ACHN (cell line): ENCODE measurements at regions not wholly inside any gene's neighbourhood (a gene's known extent, or its start where the extent isn't known, plus 50 kb on each side); places are given as distances from the start of the nearest gene placed in this dataset.
A peak's percentile ranks its signal among the peaks of the same experiment; 100 is the strongest.

ENCODE experiments used
- DNase-seq: peaks from one replicate; pipeline ENCODE4 v3.0.0-alpha.2; 2015
- in situ Hi-C: cut with HindIII; loops from 2 replicates; pipeline ENCODE4 v1.10.0; 2017; ENCODE audit warnings: low sequenced_read_pairs, low pct_ligation_motif_present, low pct_unique_long_range_greater_than_20kb

DNA sequence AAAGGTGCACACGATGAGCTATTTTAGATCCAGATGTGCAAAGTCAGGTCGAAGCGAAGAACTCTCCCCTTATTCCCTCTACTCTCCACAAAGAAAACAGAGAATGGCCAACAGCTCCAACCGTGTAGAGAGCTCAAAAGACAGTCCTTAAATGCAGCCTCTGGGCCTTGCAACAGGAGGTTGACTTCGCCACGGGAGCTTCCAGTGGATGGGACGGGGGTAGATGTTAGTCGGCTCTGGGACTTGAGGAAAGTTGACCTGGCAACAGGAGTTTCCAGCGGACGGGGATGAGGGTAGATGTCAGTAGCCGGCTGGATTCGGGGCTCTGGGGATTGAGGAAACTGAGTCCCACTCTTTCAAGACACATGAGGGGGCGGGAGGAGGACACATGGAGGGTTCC is 450.4 kb downstream of the BRD1 start:
- no peak for DNase-seq
- in situ Hi-C loops, result no loop called here

DNA sequence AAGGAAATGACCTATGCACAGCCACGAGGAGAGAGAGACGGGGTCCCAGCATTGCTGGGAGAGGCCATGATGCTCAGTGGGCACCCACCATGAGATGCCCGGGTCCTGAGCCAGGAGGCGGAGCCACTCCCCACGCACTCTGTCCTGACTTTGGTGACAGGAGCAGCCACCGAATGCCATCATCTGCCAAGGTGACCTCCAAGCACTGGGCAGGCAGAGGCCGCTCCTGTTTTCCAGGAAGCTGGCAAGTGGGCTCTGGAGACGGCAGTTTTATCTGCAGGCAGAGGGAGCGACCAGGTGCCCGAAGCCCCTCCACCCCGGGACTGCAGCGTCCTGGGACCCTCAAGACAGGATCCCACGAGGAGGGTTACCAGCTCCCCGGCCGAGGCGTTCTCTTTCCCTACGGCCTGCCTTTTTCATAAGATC is 453.9 kb downstream of the BRD1 start:
- no peak for DNase-seq
- in situ Hi-C loops, result no loop called here

DNA sequence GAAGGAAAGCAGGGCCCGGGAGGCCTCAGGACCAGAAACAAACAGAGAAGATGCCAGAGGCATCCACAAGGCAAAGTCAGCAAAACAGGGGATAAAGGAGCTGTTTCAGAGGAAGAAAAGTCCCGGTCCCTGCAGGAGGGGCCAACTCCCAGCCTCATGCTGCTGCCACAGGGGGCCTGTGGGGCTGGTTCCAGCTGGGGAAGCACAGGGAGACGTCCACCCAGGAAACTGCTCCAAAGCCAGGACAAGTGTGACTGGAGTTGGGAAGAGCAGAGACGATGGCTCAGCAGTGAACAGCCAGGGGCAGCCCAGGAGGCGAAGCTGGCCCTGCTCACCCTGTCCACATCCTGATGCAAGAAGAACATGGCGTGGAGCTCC is 454.4 kb downstream of the BRD1 start:
- no peak for DNase-seq
- in situ Hi-C loops, result no loop called here

DNA sequence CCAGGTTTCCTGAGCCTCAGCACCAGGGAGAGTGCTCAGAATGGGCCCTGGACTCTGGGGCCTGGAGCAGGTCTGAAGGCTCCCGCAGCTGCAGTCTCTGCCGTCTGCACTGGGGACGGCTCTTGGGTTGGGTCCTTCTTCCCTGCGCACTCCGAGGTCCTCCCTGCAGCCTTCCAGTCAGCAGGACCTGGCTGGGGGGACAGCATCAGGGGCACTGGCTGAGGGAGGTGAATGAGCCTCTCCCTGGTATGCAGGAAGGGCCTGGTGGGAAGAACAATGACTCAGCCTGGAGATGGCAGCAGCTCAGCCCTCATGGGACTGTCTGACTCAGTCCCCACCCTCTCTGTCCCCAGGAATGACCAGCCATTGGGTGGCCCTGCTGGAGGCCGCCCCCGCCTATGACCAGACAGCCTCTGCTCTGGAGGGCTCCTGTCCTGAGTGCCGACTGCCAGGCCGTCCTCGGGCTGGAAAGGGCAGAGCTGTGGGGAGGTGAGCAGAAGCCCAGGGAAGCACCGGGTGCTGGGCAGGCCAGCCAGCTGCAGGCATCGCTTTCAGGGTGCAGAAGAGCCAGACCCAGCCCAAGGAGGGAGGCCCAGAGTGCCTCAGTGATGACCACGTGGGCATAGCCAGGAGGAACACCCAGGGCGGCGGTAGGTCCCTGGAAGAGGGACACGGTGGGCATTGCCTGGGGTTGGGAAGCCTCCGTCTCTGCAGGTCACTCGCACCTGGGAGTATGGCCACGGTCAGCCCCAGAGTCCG is 455.0 kb downstream of the BRD1 start:
- in situ Hi-C loops, result no loop called here
- DNase-seq, result peak; percentile 57

DNA sequence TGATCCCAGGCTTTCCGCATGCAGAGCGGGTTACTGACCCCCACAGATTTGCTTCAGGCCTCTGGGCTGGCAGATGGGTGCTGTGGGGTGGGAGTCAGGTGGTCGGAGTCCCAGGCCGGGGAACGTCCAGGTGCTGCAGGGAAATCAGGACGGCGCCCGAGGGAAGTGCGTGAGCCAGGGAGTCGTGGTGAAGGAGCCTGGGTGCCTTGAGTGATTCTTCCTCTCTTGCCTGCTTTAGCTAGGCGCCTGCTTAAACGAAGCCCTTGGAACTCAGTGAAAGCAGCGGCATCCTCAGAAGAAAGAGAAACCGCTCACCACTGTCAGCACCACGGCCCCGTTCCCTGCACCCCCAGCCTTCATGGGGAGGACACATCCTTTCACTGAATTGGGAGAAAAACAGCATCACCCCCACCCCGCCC is 455.6 kb downstream of the BRD1 start:
- no peak for DNase-seq
- in situ Hi-C loops, result no loop called here

DNA sequence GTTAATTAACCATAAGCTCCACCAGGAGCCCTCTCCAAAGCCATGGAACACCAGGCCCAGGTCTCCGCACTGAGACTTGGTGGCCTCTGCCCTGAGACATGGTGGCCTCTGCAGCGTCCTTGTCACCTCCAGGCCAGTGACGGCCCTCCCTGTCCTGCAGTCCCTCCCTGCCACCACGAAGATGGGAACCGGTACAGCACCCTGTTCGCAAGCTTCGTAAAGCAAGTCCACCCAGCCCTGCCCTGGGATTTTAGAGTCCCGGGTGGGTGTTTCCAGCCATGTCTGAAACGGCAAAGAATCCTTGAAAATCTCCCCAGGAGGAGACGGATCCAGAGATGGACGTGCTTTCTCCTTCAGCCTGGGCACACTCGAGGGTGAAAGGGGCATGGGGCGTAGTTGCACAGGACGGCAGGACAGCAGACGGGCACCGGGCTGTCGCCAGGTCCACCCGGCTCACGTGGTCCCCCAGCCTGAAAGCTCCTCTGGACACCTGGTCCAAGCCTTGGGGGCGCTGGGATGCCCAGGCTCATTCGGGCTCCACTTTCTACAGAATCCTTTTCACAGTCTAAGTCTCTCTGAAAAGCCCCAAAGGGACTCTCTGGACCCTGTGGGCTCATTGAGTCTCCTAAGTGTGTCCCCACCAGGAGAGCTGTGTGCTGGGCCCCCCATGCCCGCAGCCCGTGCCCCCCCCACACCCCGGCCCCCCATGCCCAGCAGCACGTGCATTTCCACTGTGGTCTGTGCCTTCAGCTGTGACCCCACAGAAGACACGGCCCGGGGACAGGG is 456.2 kb downstream of the BRD1 start:
- no peak for DNase-seq
- in situ Hi-C loops, result no loop called here

DNA sequence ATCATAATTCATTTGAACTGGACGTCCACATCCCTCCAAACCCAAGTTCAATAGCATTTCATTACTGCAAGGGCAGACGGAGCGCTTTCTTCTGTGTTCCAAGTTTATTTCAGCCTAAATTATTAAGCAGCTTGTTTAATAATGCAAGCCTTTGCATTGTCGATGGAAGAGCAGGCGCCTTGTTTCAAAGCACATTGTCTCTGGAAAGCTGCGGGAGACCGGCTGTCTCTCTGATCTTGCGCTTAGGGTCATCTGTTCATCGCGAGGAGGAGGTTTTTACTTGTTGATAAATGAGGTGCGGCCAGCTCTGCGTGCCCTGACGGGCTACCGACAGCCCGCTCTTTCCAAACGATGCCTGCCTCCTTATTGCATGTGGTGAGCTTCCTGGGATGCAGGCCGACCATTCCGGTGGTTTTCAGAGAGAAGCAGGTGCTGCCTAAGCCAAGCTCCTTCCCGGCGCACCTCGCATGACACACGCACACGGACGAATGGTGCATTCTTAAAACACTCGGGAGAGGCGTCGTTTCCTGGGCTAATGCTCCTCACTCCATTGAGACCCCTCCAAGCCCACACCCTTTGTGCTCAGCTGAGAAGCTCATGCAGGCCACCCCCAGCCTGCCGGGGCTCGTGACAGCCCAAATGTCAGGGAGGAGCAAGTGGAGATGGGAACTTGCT is 456.9 kb downstream of the BRD1 start:
- DNase-seq, result no peak
- in situ Hi-C loops, result no loop called here

DNA sequence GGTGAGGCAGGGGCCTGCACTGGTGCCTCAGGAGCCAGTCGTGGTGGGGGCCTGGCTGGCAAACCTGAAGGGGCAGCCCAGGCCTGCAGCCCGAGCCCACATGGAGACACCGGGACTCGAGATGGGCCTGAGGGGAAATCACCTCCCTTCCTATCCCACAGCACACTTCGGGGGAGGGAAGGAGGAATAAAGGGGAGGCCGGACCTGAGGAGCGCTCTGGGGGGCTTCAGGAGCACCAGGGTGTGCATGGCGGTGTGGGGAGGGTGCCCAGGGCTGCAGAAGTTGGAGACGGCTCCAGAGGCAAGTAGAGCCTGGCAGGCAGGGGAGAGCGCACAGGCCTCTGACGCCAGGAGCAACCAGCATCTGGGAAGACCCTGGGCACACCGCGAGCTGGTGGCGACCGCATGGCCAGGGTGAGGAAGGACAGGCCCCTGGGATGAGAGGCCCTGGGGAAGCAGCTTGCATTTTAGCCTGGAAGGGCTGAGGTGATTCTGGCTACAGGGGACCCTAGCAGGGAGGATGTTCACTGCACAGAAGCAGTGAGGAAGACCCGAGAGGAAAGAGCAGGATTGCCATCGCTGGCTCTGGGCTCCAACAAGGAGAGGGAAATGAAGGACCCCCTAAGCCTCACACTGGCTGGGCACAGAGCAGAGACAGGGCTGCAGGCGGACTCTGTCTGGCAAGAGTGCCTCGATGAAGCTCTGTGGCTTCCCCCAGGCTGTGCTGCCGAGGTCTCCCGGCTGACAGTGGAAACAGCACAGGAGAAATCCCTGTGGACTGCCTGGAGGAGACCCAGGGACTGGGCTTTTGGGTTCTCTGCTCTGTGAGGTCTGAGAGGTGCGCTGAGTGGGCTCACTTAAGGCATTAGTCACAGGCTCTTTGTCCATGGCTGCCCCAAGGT is 457.7 kb downstream of the BRD1 start:
- in situ Hi-C loops, result no loop called here

DNA sequence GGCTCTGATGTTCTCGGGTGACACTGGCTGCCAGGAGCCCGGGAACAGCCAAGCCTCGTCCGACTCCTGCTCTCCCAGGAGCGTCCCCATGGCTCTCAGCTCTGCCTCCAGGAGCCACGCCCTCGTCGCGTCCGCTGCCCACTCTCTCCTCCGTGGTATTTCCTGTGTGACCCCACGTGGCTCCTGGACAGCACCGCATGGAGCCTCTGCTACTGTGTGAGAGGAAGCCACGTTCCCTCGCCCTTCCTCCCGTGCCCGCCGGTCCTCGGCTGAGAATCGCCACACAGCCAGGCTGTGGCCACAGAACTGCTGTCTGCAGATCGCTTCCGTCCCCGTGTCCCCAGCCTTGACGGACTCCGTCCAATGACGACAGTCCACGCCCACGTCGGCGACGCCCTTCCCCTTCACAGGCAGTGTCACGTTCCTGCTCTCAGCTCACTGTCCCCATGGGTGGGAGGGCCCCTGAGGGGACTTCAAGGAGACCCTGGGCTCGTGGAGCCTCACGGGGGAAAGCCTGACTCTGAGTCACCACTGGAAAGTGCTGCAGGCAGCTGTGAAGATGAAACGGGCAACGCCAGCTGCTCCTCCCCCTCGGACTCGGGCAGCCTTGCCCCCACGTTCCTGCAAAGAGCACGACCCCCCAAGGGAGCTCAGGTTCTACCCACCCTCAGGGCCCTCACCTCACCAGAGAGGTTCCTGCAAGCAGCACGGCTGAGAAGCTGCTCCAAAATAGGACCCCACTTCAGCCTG is 458.5 kb downstream of the BRD1 start:
- DNase-seq, result no peak
- in situ Hi-C loops, result no loop called here

More for the DNA sequence above, 457.7 kb downstream of the BRD1 start:
- DNase-seq, result no peak

DNA sequence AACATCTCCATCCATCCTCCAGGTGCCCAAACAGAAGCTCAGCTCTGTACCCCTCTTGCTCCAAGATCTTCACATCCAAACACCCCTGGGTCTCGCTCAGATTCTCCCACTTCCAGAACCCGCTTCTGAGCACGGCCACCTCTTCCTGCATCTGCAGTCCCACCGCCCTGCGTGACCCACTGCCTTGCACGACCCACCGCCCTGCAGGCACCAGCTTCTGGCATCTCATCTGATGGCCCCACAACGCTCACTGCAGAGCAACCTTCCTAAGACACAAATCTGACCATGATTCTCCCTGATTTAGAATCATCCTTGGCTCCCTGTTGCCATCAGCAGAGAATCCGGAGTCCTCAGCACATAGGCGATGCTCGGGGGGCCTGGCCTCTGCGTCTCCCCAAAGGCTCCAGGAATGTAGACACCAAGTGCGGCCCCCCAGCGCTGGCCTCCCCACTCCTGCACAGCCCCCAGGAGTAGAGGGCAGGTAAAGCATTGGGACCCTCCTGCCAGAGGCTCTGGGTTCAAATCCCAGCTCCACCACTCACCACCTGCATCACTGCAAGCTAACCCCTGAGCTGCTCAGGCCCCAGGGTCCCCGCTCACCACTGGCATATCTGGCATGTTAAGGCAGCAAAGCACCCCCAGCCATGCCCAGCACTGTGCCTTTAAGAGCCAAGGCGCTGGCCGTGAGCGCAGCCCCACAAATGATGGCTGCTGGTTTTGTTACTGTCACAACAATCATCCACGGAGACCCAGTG is 459.3 kb downstream of the BRD1 start:
- in situ Hi-C loops, result no loop called here
- no peak for DNase-seq

DNA sequence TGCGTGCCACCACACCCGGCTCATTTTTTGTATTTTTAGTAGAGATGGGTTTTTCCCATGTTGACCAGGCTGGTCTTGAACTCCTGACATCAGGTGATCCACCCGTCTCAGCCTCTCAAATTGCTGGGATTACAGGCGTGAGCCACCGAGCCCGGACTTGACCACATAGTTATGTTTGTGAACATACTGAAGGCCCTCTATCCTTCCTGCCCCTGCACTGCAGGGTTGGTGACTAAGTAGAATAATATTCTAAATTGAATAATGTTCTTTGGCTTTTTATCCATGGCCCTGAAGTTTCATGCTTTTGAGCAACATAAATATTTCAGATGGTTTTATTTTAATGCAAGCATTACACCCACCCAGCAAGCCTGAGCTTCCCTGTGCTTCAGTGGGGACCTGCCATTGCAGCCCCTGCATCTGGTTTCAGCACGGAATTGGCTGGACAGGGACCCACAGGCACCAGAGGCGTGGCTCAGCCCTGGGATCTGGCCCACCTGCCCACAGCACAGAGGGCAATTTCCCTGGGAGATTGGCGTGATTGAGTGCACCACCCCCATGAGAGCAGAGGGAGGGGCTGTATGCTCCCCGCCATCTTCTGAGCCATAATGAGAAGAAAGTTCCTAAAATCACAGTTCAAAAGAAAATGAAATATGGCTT is 460.5 kb downstream of the BRD1 start:
- in situ Hi-C loops, result no loop called here
- DNase-seq, result no peak

DNA sequence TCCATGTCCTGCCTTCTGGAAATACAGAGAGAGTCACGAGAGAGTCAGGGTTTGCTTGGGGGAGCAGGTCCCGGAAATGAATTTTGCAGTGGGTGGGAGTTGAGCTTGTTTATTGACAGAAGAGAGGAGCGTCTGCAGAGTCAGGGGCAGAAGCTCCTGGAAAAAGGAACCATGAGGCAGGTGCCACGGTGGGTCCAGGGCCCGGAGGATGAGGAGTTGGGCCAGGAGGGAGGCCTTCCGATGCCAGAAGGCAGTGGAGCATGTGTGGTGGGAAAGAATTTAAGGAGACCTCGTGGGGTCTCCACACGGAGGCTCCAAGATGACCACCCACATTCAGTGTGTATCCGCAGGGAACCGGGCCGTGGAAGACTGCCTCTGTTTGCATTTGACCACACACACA is 461.2 kb downstream of the BRD1 start:
- DNase-seq, result no peak
- in situ Hi-C loops, result no loop called here

DNA sequence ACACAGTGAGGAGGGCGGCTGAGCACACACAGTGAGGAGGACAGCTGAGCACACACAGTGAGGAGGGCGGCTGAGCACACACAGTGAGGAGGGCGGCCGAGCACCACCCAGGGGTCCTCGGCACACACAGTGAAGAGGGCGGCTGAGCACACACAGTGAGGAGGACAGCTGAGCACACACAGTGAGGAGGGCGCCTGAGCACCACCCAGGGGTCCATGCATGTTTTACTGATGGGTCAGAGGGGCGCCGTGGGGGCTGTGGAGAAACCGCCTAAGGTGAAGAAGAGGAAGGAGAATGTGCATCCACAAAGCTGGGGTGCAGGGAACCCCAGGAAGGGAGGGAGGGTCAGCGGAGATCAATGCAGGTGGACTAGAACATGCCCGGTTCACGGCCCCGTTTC is 461.8 kb downstream of the BRD1 start:
- no peak for DNase-seq
- in situ Hi-C loops, result no loop called here

DNA sequence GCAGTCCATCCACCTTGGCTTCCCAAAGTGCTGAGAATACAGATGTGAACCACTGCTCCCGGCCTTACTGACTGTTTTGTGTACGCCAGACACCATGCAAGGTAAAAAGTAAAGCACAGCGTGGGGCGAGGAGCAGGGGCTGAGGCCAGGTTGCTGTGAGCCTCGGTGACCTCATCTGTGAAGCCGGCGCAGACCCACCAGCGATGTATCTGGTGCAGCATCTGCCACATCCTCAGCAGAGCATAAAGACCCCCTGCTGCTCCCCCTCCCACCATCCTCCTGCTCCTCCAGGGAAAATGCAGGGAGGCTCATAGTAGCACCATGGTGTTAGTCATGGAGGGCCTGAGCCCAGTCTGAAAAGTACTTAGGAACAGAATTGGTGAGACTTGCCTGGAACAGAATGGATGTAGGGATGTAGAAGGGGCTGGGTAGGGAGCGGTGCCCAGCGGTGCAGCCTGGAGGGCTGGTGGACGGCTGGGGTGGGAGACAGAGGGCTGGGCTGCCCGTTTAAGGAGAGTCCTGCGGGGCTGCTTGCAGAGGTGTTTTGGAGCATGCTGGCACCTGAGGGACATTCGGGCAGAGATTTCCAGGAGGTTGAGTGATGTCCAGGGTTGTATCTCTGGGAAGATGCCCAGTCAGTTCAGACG is 462.4 kb downstream of the BRD1 start:
- in situ Hi-C loops, result no loop called here

DNA sequence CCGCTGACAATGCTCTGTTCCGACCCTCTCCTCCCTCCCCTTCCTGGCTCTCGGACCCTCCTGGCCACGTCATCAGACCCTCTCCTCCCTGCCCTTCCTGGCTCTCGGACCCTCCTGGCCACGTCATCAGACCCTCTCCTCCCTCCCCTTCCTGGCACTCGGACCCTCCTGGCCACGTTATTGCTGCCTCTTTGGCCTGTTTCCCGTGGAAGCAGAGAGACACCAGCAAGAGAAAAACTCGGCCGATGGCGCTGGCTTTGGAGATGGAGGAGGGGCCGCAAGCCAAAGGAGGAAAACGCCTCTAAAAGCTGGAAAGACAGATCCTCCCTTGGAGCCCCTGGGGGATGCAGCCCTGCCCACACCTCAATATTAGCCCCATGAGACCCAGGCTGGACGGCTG is 463.3 kb downstream of the BRD1 start:
- in situ Hi-C loops, result no loop called here
- no peak for DNase-seq

More for the DNA sequence above, 462.4 kb downstream of the BRD1 start:
- DNase-seq, result no peak

DNA sequence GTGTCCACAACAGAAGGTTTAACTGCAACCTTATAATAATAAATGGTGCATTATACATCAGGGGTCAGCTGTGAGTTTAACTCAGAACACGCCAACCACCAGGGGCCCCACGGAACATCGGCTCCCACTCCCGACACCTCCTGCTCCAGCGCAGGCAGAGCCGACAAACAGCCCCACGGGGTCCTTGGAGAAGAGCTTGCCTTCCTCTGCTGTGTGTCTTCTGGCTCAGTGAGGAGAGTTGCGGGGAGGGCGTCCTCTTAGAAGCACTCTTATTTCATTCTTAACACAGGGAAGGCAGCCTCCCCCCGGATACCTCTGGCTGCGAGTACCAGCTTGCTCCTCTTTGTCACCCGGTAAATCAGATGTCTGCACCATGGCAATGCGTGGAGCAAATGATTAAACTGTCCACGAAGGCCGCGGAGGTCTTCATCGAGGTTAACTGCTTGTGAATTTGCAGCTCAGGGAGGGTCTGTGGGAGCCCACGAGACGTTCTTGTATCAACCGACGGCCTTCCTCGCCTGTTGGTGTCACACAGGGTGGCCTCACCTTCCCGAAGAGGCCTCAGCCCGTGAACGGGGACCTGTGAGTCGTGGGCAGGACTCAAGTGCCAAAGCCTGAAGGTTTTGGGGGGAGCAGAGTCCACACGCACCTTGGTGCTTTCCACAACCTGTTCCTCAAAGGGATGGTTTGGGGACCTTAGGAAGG is 464.0 kb downstream of the BRD1 start:
- in situ Hi-C loops, result no loop called here
- DNase-seq, result no peak
